Activated CD8-positive, alpha-beta T cell treated with anti-CD3 and anti-CD28 coated beads, Interleukin-2, amount 10 ng/mL, durations not matched to agents 7 days and 5 days (primary cell): ENCODE measurements at regions not wholly inside any gene's neighbourhood (a gene's known extent, or its start where the extent isn't known, plus 50 kb on each side); places are given as distances from the start of the nearest gene placed in this dataset.

Experiments
- ATAC-seq: fragments of 150-1000 bp; cut with Tn5 transposase; one replicate; pipeline ENCODE4 v1.10.0; 2021; ENCODE audit warnings: moderate library complexity
- CTCF ChIA-PET: fragments of 350-600 bp; sonication (Branson Sonifier 250); formaldehyde crosslinking; loops from one replicate; lab custom pipeline; 2021; ENCODE audit warnings: antibody characterized with exemption; lab: Charles Lee
- POLR2A ChIA-PET: fragments of 350-600 bp; sonication (Branson Sonifier 250); formaldehyde crosslinking; loops from one replicate; lab custom pipeline; 2021; ENCODE audit warnings: antibody characterized with exemption; lab: Charles Lee
- DNase-seq: peaks from one replicate; pipeline ENCODE4 v3.0.0-alpha.2; 2020
- H3K27ac Mint-ChIP-seq: one replicate; pipeline ENCODE4 v1.8.0; 2021; ENCODE audit warnings: mild to moderate bottlenecking, mixed read lengths
- H3K27me3 Mint-ChIP-seq: one replicate; pipeline ENCODE4 v1.8.0; 2021; ENCODE audit warnings: low read depth, mixed read lengths
- H3K36me3 Mint-ChIP-seq: one replicate; pipeline ENCODE4 v1.8.0; 2021; ENCODE audit warnings: low read depth, mixed read lengths
- H3K4me1 Mint-ChIP-seq: one replicate; pipeline ENCODE4 v1.8.0; 2021; ENCODE audit warnings: low read depth, mixed read lengths
- H3K4me3 Mint-ChIP-seq: one replicate; pipeline ENCODE4 v1.8.0; 2021; ENCODE audit warnings: mild to moderate bottlenecking, mixed read lengths
- H3K9me3 Mint-ChIP-seq: one replicate; pipeline ENCODE4 v1.8.0; 2022; ENCODE audit warnings: mixed read lengths; ENCODE audit not compliant: insufficient read depth

GRCh38 chr4:66602622-66603021 is 932.3 kb upstream of the EPHA5 start:
- peaks cover 6% of the 10 kb centered on the region for H3K9me3 Mint-ChIP-seq
- POLR2A ChIA-PET = no interaction called here
- no peaks in the 10 kb centered on the region for H3K4me1 Mint-ChIP-seq
- H3K4me3 Mint-ChIP-seq = no peak overlapping the region
- no peaks in the 10 kb centered on the region for H3K36me3 Mint-ChIP-seq
- DNase-seq (no peak), ATAC-seq (no peak)
- H3K27ac Mint-ChIP-seq = no peak overlapping the region
- no peaks in the 10 kb centered on the region for H3K27me3 Mint-ChIP-seq
- CTCF ChIA-PET = no interaction called here

- H3K27me3 Mint-ChIP-seq = no peaks in the 10 kb centered on the region
Measured at GRCh38 chr4:66591968-66592367, 921.7 kb upstream of the EPHA5 start.

GRCh38 chr4:66590488-66591215 is 920.4 kb upstream of the EPHA5 start:
- no peaks in the 10 kb centered on the region for H3K27me3 Mint-ChIP-seq
- H3K4me1 Mint-ChIP-seq = no peaks in the 10 kb centered on the region
- H3K9me3 Mint-ChIP-seq = no peaks in the 10 kb centered on the region
- H3K36me3 Mint-ChIP-seq = no peaks in the 10 kb centered on the region
- ChIA-PET CTCF (no interaction called here), POLR2A (no interaction called here)
- no peak for DNase-seq
- no peak for ATAC-seq
- H3K27ac Mint-ChIP-seq = no peak overlapping the region
- H3K4me3 Mint-ChIP-seq = no peak overlapping the region

More at GRCh38 chr4:66591968-66592367, 921.7 kb upstream of the EPHA5 start:
- Mint-ChIP-seq H3K9me3 (no peaks in the 10 kb centered on the region), H3K4me3 (no peak overlapping the region), H3K4me1 (no peaks in the 10 kb centered on the region), H3K27ac (no peak overlapping the region), H3K36me3 (no peaks in the 10 kb centered on the region)
- POLR2A ChIA-PET = no interaction called here
- DNase-seq = no peak
- CTCF ChIA-PET = no interaction called here
- no peak for ATAC-seq

GRCh38 chr4:66589183-66589582 is 918.9 kb upstream of the EPHA5 start:
- ChIA-PET POLR2A (no interaction called here), CTCF (no interaction called here)
- Mint-ChIP-seq H3K4me1 (no peaks in the 10 kb centered on the region), H3K27ac (no peak overlapping the region), H3K27me3 (no peaks in the 10 kb centered on the region), H3K4me3 (no peak overlapping the region), H3K9me3 (no peaks in the 10 kb centered on the region), H3K36me3 (no peaks in the 10 kb centered on the region)
- ATAC-seq = no peak
- DNase-seq = no peak

GRCh38 chr4:66585767-66586166 is 915.5 kb upstream of the EPHA5 start:
- Mint-ChIP-seq H3K9me3 (no peaks in the 10 kb centered on the region), H3K4me1 (no peaks in the 10 kb centered on the region), H3K27ac (no peak overlapping the region), H3K4me3 (no peak overlapping the region), H3K27me3 (no peaks in the 10 kb centered on the region), H3K36me3 (no peaks in the 10 kb centered on the region)
- POLR2A ChIA-PET = no interaction called here
- CTCF ChIA-PET = no interaction called here
- no peak for ATAC-seq
- no peak for DNase-seq

- Mint-ChIP-seq H3K27ac (no peak overlapping the region), H3K36me3 (no peaks in the 10 kb centered on the region), H3K4me1 (no peaks in the 10 kb centered on the region), H3K9me3 (no peaks in the 10 kb centered on the region), H3K27me3 (no peaks in the 10 kb centered on the region), H3K4me3 (no peak overlapping the region)
- ATAC-seq = no peak
- ChIA-PET POLR2A (no interaction called here), CTCF (no interaction called here)
- no peak for DNase-seq
Measured at GRCh38 chr4:66577922-66578321, 907.6 kb upstream of the EPHA5 start.

- H3K27ac Mint-ChIP-seq = no peak overlapping the region
- H3K4me1 Mint-ChIP-seq = no peaks in the 10 kb centered on the region
- CTCF ChIA-PET = no interaction called here
- no peaks in the 10 kb centered on the region for H3K9me3 Mint-ChIP-seq
- POLR2A ChIA-PET = no interaction called here
- no peaks in the 10 kb centered on the region for H3K36me3 Mint-ChIP-seq
- no peaks in the 10 kb centered on the region for H3K27me3 Mint-ChIP-seq
- ATAC-seq (no peak), DNase-seq (no peak)
- H3K4me3 Mint-ChIP-seq = no peak overlapping the region
Measured at GRCh38 chr4:66575008-66575696, 904.9 kb upstream of the EPHA5 start.

- POLR2A ChIA-PET = no interaction called here
- H3K27me3 Mint-ChIP-seq = no peaks in the 10 kb centered on the region
- no peak for ATAC-seq
- no peaks in the 10 kb centered on the region for H3K36me3 Mint-ChIP-seq
- no peaks in the 10 kb centered on the region for H3K4me1 Mint-ChIP-seq
- DNase-seq = no peak
- H3K9me3 Mint-ChIP-seq = no peaks in the 10 kb centered on the region
- no peak overlapping the region for H3K4me3 Mint-ChIP-seq
- CTCF ChIA-PET = no interaction called here
- no peak overlapping the region for H3K27ac Mint-ChIP-seq
Measured at GRCh38 chr4:66574145-66574978, 904.1 kb upstream of the EPHA5 start.

- CTCF ChIA-PET = no interaction called here
- Mint-ChIP-seq H3K27ac (no peak overlapping the region), H3K9me3 (no peaks in the 10 kb centered on the region), H3K36me3 (no peaks in the 10 kb centered on the region), H3K4me1 (no peaks in the 10 kb centered on the region), H3K27me3 (no peaks in the 10 kb centered on the region), H3K4me3 (no peak overlapping the region)
- DNase-seq (no peak), ATAC-seq (no peak)
- POLR2A ChIA-PET = no interaction called here
Measured at GRCh38 chr4:66572949-66573348, 902.7 kb upstream of the EPHA5 start.

- H3K9me3 Mint-ChIP-seq = no peaks in the 10 kb centered on the region
- POLR2A ChIA-PET = no interaction called here
- no peak for ATAC-seq
- DNase-seq = no peak
- no peaks in the 10 kb centered on the region for H3K4me1 Mint-ChIP-seq
- CTCF ChIA-PET = no interaction called here
- no peak overlapping the region for H3K4me3 Mint-ChIP-seq
- H3K27ac Mint-ChIP-seq = no peak overlapping the region
- H3K36me3 Mint-ChIP-seq = no peaks in the 10 kb centered on the region
- no peaks in the 10 kb centered on the region for H3K27me3 Mint-ChIP-seq
Measured at GRCh38 chr4:66571145-66571695, 900.9 kb upstream of the EPHA5 start.

- Mint-ChIP-seq H3K4me1 (no peaks in the 10 kb centered on the region), H3K4me3 (no peak overlapping the region), H3K27ac (no peak overlapping the region), H3K27me3 (no peaks in the 10 kb centered on the region), H3K36me3 (no peaks in the 10 kb centered on the region), H3K9me3 (no peaks in the 10 kb centered on the region)
- no peak for DNase-seq
- ATAC-seq = no peak
- POLR2A ChIA-PET = no interaction called here
- CTCF ChIA-PET = no interaction called here
Measured at GRCh38 chr4:66569228-66569627, 898.9 kb upstream of the EPHA5 start.

- H3K4me3 Mint-ChIP-seq = no peak overlapping the region
- ChIA-PET POLR2A (no interaction called here), CTCF (no interaction called here)
- no peaks in the 10 kb centered on the region for H3K9me3 Mint-ChIP-seq
- DNase-seq (no peak), ATAC-seq (no peak)
- no peak overlapping the region for H3K27ac Mint-ChIP-seq
- no peaks in the 10 kb centered on the region for H3K36me3 Mint-ChIP-seq
- H3K4me1 Mint-ChIP-seq = no peaks in the 10 kb centered on the region
- no peaks in the 10 kb centered on the region for H3K27me3 Mint-ChIP-seq
Measured at GRCh38 chr4:66568431-66568830, 898.1 kb upstream of the EPHA5 start.
